ENCODE measurements at regions not wholly inside any gene's neighbourhood (a gene's known extent, or its start where the extent isn't known, plus 50 kb on each side); places are given as distances from the start of the nearest gene placed in this dataset.

DNA sequence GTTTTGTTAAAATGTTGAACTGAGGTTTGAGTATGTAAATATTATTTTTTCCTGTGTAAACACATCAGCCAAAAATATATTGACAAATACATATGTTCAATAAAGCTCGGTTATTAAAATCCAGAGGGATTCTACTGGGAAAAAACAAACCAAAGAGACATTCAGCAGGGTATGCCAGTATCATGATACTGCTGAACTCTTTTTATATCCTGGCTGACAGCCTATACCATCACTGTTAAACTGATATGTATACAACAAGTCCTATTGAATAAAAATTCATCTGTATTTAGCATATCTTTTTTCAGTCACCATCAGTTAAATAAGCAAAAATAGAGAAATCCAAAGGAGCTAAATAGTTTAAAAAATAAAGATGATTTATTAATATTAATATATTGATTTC lies 71.6 kb upstream of the NEO1 start:
- peaks cover 3% of the 10 kb centered on the region; the same call in 1 of the 2 replicates for H3K27me3 Mint-ChIP-seq (ENCODE audit: low read depth)
- H3K79me1 ChIP-seq (ENCODE audit: insufficient read depth, low read depth, low read length, poor library complexity, severe bottlenecking) = no peaks in the 10 kb centered on the region
- H3K4me3 Mint-ChIP-seq = no peak overlapping the region
- no peak overlapping the region for H2AFZ ChIP-seq (ENCODE audit: low read length)
- no peaks in the 10 kb centered on the region for H3K9me3 ChIP-seq (ENCODE audit: control insufficient read depth, low read depth, low read length)
- no peaks in the 10 kb centered on the region; a peak in 1 of 5 replicates for H3K9me3 Mint-ChIP-seq
- H3K27ac Mint-ChIP-seq = no peak overlapping the region
- TF ChIP-seq, protein P1, sequence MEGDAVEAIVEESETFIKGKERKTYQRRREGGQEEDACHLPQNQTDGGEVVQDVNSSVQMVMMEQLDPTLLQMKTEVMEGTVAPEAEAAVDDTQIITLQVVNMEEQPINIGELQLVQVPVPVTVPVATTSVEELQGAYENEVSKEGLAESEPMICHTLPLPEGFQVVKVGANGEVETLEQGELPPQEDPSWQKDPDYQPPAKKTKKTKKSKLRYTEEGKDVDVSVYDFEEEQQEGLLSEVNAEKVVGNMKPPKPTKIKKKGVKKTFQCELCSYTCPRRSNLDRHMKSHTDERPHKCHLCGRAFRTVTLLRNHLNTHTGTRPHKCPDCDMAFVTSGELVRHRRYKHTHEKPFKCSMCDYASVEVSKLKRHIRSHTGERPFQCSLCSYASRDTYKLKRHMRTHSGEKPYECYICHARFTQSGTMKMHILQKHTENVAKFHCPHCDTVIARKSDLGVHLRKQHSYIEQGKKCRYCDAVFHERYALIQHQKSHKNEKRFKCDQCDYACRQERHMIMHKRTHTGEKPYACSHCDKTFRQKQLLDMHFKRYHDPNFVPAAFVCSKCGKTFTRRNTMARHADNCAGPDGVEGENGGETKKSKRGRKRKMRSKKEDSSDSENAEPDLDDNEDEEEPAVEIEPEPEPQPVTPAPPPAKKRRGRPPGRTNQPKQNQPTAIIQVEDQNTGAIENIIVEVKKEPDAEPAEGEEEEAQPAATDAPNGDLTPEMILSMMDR (conservative IDR thresholded peaks at IDR 0.05) = no peak
- H4K8ac ChIP-seq (replicated peaks; ENCODE audit: insufficient read length, low read depth, low read length) = no peak overlapping the region
- no peak overlapping the region for H3K23ac ChIP-seq (ENCODE audit: insufficient read length, low read depth, low read length)
- DNase-seq = no peak
- no peaks in the 10 kb centered on the region for H4K20me1 ChIP-seq (ENCODE audit: control insufficient read depth, insufficient read depth, insufficient read length)
- no peaks in the 10 kb centered on the region for H3K36me3 Mint-ChIP-seq (ENCODE audit: insufficient read depth in 1 of 3, low read depth in 3 of 3)
- no peak overlapping the region for H3T11ph ChIP-seq (ENCODE audit: low read length)
- peaks cover 0 to 6% of the 10 kb centered on the region in 2 experiments; a peak in 1 of 4 replicates for H3K4me1 Mint-ChIP-seq
- H3K9ac ChIP-seq (ENCODE audit: extremely low read depth, insufficient read length, low read length) = no peak overlapping the region
- H2BK120ac ChIP-seq (ENCODE audit: low read depth, low read length, poor library complexity, severe bottlenecking) = no peak overlapping the region
- H4K91ac ChIP-seq (ENCODE audit: insufficient read length, low read depth, low read length) = no peak overlapping the region
- no peak overlapping the region for H3K27ac ChIP-seq (ENCODE audit: insufficient read length, low read depth, low read length)
- no peak overlapping the region for H2BK15ac ChIP-seq (ENCODE audit: low read depth, low read length)
- H2BK20ac ChIP-seq (ENCODE audit: low read depth, low read length, poor library complexity, severe bottlenecking) = no peak overlapping the region
- WGBS (ENCODE audit: extremely low coverage, insufficient read length, low lambda C conversion rate) = no CpG with 5 or more reads among the region's 1 CpG
- no peak overlapping the region for H4K5ac ChIP-seq (ENCODE audit: insufficient read length, low read depth, low read length)
- H2BK12ac ChIP-seq (ENCODE audit: insufficient read length, low read depth, low read length) = no peak overlapping the region
- no peak overlapping the region for H2BK5ac ChIP-seq (ENCODE audit: insufficient read length, low read length)
- H3K4me1 ChIP-seq (ENCODE audit: insufficient read depth, low read length) = no peaks in the 10 kb centered on the region
- no peaks in the 10 kb centered on the region for H3K23me2 ChIP-seq (ENCODE audit: insufficient read length, low read depth, low read length, poor library complexity, severe bottlenecking)
- H3K4me2 ChIP-seq (ENCODE audit: insufficient read depth, insufficient read length, low read length) = no peak overlapping the region
- H3K18ac ChIP-seq (ENCODE audit: insufficient read length, low read depth, low read length) = no peak overlapping the region
- no peak overlapping the region for H3K4ac ChIP-seq (ENCODE audit: low read depth, low read length)
- H3K14ac ChIP-seq (ENCODE audit: insufficient read depth, low read length) = no peak overlapping the region
- H3K79me2 ChIP-seq (ENCODE audit: insufficient read depth, low read length) = no peaks in the 10 kb centered on the region
- no peak overlapping the region for H2AK5ac ChIP-seq (ENCODE audit: insufficient read length, low read length)
- no peak overlapping the region for H3K56ac ChIP-seq (ENCODE audit: insufficient read length, low read depth, low read length)
- no peaks in the 10 kb centered on the region for H3K27me3 ChIP-seq (ENCODE audit: insufficient read depth, low read length)
